ENCODE measurements at regions not wholly inside any gene's neighbourhood (a gene's known extent, or its start where the extent isn't known, plus 50 kb on each side); places are given as distances from the start of the nearest gene placed in this dataset.

- TF ChIP-seq GATA2 (IDR thresholded peaks at IDR 0.05; ENCODE audit: low read depth, low read length) (no peak), GATA3 (IDR thresholded peaks at IDR 0.05; ENCODE audit: low read depth, low read length) (no peak)
Observed at GRCh38 chr3:115332998-115333397, 185.9 kb upstream of the ZBTB20 start.

GRCh38 chr3:115336836-115337235 lies 189.7 kb upstream of the ZBTB20 start:
- no peak for TF ChIP-seq GATA2 (IDR thresholded peaks at IDR 0.05; ENCODE audit: low read depth, low read length)
- no peak for TF ChIP-seq GATA3 (IDR thresholded peaks at IDR 0.05; ENCODE audit: low read depth, low read length)

DNA sequence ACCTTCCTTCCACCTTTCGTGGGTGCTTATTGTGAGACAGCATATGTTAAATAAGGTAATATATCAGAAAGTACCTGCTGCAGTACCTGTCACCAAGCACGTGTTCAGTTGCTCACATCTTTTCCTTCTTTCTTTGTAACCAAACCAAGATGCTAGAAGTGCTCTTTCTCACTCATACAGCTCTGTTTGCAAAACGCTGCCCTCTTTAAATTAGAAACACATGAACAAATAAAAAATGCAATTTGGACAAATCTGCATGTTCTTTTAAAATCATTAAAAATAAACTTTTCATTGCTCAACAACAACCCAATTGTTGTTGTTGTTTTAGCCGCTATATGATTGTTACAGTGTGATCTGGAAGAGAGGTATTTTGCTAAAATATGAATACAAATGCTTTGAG lies 193.5 kb upstream of the ZBTB20 start:
- TF ChIP-seq GATA2 (IDR thresholded peaks at IDR 0.05; ENCODE audit: low read depth, low read length) (no peak), GATA3 (IDR thresholded peaks at IDR 0.05; ENCODE audit: low read depth, low read length) (no peak)

DNA sequence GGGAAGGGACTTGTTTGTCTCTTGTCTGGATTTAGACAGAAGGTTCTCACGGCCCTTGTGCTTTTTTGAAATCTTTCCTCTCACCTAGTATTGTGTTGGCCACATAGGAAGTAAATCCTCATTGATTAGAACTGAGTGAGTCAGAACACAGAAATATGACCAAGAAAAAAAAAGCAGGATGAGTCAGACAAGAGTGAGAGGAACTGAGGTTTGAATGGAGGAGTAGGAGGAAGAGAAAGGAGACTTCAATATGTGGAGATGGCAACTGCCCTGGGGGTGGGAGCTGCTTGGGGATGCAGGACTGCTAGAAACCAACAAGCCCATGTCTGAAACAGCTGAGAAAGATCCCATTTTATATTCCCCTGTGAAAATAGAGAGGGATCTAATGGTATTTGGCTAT lies 194.1 kb upstream of the ZBTB20 start:
- no peak for TF ChIP-seq GATA2 (IDR thresholded peaks at IDR 0.05; ENCODE audit: low read depth, low read length)
- TF ChIP-seq GATA3 (IDR thresholded peaks at IDR 0.05; ENCODE audit: low read depth, low read length): no peak

- TF ChIP-seq GATA3 (IDR thresholded peaks at IDR 0.05; ENCODE audit: low read depth, low read length): no peak
- no peak for TF ChIP-seq GATA2 (IDR thresholded peaks at IDR 0.05; ENCODE audit: low read depth, low read length)
Observed at GRCh38 chr3:115347737-115348136, 200.6 kb upstream of the ZBTB20 start.

- no peak for TF ChIP-seq GATA3 (IDR thresholded peaks at IDR 0.05; ENCODE audit: low read depth, low read length)
Observed at GRCh38 chr3:115348412-115348811, 201.3 kb upstream of the ZBTB20 start.

DNA sequence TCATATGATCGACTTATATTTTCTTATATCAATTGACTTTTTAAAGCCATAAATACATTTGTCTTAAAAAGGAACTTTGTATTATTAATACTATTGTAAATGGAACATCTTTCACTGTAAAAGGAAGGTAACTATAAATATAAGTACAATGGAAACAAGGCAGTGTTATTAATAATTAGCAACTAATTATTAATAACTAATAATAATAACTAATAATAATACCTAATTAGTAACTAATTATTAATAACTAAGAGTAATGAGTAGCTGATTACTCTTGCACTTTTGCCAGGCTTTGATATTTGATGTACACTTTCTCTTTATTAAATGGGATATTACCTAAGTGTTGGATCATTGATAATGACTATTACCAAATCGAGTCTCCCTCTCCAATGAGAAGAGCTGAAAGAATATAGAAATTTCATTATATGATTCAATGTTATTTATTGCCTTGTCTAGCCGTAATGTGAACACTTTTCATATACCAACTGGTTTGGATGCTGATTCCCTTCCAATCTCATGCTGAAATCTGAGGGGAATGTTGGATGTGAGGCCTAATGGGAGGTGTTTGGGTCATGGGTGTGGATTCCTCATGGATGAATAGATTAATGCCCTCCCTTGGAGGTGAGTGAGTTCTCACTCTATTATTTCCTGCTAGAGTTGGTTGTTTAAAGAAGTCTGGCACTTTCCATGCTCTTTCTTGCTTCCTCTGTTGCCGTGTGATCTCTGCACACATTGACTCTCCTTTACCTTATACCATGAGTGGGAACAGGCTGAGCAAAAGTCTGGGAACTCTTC lies 202.1 kb upstream of the ZBTB20 start:
- TF ChIP-seq GATA2 (IDR thresholded peaks at IDR 0.05; ENCODE audit: low read depth, low read length) (no peak), GATA3 (IDR thresholded peaks at IDR 0.05; ENCODE audit: low read depth, low read length) (no peak)

DNA sequence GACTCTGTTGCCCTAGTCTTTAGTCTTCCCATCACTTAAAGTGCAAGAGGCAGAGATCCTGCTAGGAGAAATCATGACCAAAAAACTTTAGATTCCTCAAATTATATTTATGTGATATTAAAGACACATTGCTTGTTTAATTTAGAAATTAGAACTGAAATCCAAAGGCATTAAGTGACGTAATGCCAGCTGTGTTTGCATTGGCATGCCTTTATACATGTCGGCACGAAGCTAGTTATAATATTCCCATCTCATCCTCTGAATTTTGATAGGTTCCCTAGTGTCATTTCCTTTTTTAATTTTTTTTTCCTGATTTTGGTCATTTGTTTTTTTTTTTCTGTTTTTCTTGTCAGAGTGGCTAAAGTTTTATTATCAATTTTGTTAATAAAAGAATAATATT lies 203.5 kb upstream of the ZBTB20 start:
- no peak for TF ChIP-seq GATA2 (IDR thresholded peaks at IDR 0.05; ENCODE audit: low read depth, low read length)
- TF ChIP-seq GATA3 (IDR thresholded peaks at IDR 0.05; ENCODE audit: low read depth, low read length): no peak

DNA sequence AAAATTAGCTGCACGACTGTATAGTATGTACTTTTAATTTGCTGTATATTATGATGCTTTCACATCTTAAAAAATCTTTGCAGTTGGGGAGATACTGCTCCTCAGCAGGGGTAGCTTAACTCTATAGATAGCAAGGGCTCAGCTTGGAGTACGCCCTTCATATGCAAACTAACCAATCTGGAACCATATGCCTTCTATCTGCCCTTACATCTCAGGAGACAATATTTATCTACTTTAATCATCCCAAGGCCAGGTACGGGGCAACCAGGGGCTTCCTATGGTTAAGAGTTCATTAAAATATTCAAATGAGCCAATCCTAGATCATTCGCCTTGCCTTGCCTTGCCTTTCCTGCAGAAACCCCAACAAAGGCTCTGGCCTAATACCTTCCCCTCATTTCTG lies 204.1 kb upstream of the ZBTB20 start:
- TF ChIP-seq GATA2 (IDR thresholded peaks at IDR 0.05; ENCODE audit: low read depth, low read length): no peak
- no peak for TF ChIP-seq GATA3 (IDR thresholded peaks at IDR 0.05; ENCODE audit: low read depth, low read length)

- TF ChIP-seq GATA3 (IDR thresholded peaks at IDR 0.05; ENCODE audit: low read depth, low read length): no peak
- no peak for TF ChIP-seq GATA2 (IDR thresholded peaks at IDR 0.05; ENCODE audit: low read depth, low read length)
Observed at GRCh38 chr3:115354010-115354409, 206.9 kb upstream of the ZBTB20 start.

DNA sequence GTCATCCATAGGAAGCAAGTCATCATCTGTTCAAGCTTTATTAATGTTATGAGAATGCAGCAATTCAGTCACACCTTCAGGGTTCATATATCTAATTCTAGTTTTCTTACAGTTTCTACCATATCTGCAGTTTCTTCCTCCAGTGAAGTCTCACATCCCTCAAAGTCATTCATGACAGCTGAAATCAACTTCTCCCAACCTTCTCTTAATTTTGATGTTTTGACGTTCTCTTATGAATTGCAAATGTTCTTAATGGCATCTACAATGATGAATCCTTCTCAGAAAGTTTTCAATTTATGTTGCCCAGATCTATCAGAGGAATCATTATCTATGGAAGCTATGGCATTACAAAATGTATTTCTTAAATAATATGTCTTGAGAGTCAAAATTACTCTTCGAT lies 210.4 kb upstream of the ZBTB20 start:
- no peak for TF ChIP-seq GATA2 (IDR thresholded peaks at IDR 0.05; ENCODE audit: low read depth, low read length)
- TF ChIP-seq GATA3 (IDR thresholded peaks at IDR 0.05; ENCODE audit: low read depth, low read length): no peak

DNA sequence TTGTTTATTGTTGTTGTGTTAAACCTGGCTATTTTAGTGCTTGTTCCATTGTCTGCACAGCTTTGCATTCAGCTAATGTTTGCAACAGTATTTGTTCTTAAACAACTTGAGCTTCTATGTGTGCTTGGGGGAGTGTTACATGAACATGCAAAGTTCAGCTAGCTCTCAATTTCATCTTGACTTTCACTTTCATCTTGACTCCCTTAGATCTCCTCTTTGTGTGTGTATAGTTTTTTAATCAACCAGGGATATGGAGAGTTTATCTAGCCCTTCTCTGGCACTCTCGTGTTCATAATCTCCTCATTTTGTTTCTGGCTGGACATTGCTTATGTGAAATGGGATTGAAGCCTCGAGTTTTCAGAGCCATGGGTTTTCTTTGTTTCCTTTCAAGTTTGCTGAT lies 212.4 kb upstream of the ZBTB20 start:
- TF ChIP-seq GATA2 (IDR thresholded peaks at IDR 0.05; ENCODE audit: low read depth, low read length) (no peak), GATA3 (IDR thresholded peaks at IDR 0.05; ENCODE audit: low read depth, low read length) (no peak)

- TF ChIP-seq GATA3 (IDR thresholded peaks at IDR 0.05; ENCODE audit: low read depth, low read length): no peak
- no peak for TF ChIP-seq GATA2 (IDR thresholded peaks at IDR 0.05; ENCODE audit: low read depth, low read length)
Observed at GRCh38 chr3:115361806-115362205, 214.7 kb upstream of the ZBTB20 start.

DNA sequence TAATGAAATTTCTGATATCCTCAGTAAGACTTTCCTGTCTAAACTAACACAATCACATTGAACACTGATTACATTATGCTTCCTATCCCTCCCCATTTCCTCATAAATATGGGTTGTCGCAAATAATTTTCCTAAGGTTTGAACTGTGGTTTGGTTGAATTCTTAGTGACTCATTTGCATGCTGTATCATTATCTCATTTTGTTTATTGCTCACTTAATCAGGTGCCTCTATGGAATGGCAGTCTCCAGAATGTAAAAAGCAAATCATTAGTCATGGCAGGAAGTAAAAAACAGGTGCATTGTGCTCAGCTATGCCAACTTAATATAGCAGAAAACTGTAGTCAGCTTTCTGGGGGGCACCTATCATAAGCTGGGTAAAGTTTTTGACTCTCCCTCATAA lies 216.0 kb upstream of the ZBTB20 start:
- TF ChIP-seq GATA3 (IDR thresholded peaks at IDR 0.05; ENCODE audit: low read depth, low read length): no peak

DNA sequence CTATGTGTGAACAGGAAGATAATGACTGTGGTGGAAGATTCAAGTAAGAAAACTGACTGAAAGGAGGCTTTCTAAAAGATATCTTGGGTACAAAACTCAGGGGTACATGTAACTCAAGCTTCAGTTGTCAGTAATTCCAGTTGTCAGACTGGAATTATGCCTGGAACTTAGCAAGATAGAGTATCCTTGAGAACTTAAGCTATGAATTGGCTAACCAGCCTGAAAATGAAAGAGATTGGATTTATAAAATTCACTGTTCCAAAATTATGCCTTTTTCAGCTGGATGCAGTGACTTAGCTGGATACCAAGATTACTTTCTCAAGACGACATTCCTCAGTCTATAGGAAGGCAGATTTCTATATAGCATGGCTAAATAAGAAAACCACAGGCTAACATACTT lies 221.9 kb upstream of the ZBTB20 start:
- no peak for TF ChIP-seq GATA3 (IDR thresholded peaks at IDR 0.05; ENCODE audit: low read depth, low read length)
- no peak for TF ChIP-seq GATA2 (IDR thresholded peaks at IDR 0.05; ENCODE audit: low read depth, low read length)

- no peak for TF ChIP-seq GATA2 (IDR thresholded peaks at IDR 0.05; ENCODE audit: low read depth, low read length)
- no peak for TF ChIP-seq GATA3 (IDR thresholded peaks at IDR 0.05; ENCODE audit: low read depth, low read length)
Observed at GRCh38 chr3:115375362-115375761, 228.3 kb upstream of the ZBTB20 start.

Measured in SH-SY5Y (cell line).